ENCODE measurements at regions not wholly inside any gene's neighbourhood (a gene's known extent, or its start where the extent isn't known, plus 50 kb on each side); places are given as distances from the start of the nearest gene placed in this dataset.

- Histone ChIP-seq H3K27me3 (no peaks in the 10 kb centered on the region), H3K9me3 (no peaks in the 10 kb centered on the region), H3K27ac (peak overlapping the region in 2 of 5 donors; percentile 33 to 36), H3K4me3 (no peak overlapping the region), H3K36me3 (no peaks in the 10 kb centered on the region), H3K4me1 (peaks cover 0 to 10% (median 0%) of the 10 kb centered on the region in 4 donors)
- TF ChIP-seq POLR2A (IDR thresholded peaks at IDR 0.05) (no peak), EP300 (IDR thresholded peaks at IDR 0.05) (no peak), POLR2AphosphoS5 (IDR thresholded peaks at IDR 0.05) (no peak), CTCF (IDR thresholded peaks at IDR 0.05) (peak in 5 of 7 experiments; percentile 20 to 65 (median 41))
- DNase-seq: peak in 1 of 2 donors; percentile 87
- intact Hi-C loops (cut with DNase I; ENCODE audit: low total_unique reads): loop anchor here (10.0 kb wide), 1 partner anchor 178 kb away; no protein-coding TSS in a partner anchor
- WGBS, 5 donors: 28 to 42% (median 33%) methylated on average over 8 of the region's 8 CpGs
Measured at GRCh38 chr20:6636209-6637159, 131.0 kb upstream of the BMP2 start.

GRCh38 chr20:6635034-6635736 is 132.3 kb upstream of the BMP2 start:
- Histone ChIP-seq H3K4me3 (no peak overlapping the region), H3K36me3 (no peaks in the 10 kb centered on the region), H3K27me3 (no peaks in the 10 kb centered on the region), H3K9me3 (no peaks in the 10 kb centered on the region), H3K4me1 (peaks cover 0 to 10% (median 0%) of the 10 kb centered on the region in 4 donors), H3K27ac (no peak overlapping the region)
- TF ChIP-seq POLR2AphosphoS5 (IDR thresholded peaks at IDR 0.05): no peak
- no peak for TF ChIP-seq EP300 (IDR thresholded peaks at IDR 0.05)
- TF ChIP-seq POLR2A (IDR thresholded peaks at IDR 0.05): no peak
- TF ChIP-seq CTCF (IDR thresholded peaks at IDR 0.05): no peak
- no peak for DNase-seq
- intact Hi-C loops (cut with DNase I; ENCODE audit: low total_unique reads): loop anchor here (10.0 kb wide), 1 partner anchor 180 kb away; no protein-coding TSS in a partner anchor
- WGBS, 5 donors: 73 to 88% (median 80%) methylated on average over 1 of the region's 1 CpG

- Histone ChIP-seq H3K4me1 (peaks cover 0 to 8% (median 0%) of the 10 kb centered on the region in 4 donors), H3K27ac (no peak overlapping the region), H3K27me3 (peaks cover 0 to 2% (median 0%) of the 10 kb centered on the region in 3 donors), H3K36me3 (no peaks in the 10 kb centered on the region), H3K4me3 (no peak overlapping the region), H3K9me3 (no peaks in the 10 kb centered on the region)
- intact Hi-C loops (cut with DNase I; ENCODE audit: low total_unique reads): loop anchor here (10.0 kb wide), 1 partner anchor 183 kb away; no protein-coding TSS in a partner anchor
- DNase-seq: peak in 1 of 2 donors; percentile 36
- WGBS, 5 donors: 44 to 63% (median 57%) methylated on average over 4 of the region's 4 CpGs
- no peak for TF ChIP-seq POLR2A (IDR thresholded peaks at IDR 0.05)
- TF ChIP-seq EP300 (IDR thresholded peaks at IDR 0.05): no peak
- no peak for TF ChIP-seq POLR2AphosphoS5 (IDR thresholded peaks at IDR 0.05)
- no peak for TF ChIP-seq CTCF (IDR thresholded peaks at IDR 0.05)
Measured at GRCh38 chr20:6632187-6632586, 135.3 kb upstream of the BMP2 start.

GRCh38 chr20:6630514-6630913 is 137.0 kb upstream of the BMP2 start:
- DNase-seq: no peak
- H3K4me1 ChIP-seq: no peaks in the 10 kb centered on the region
- H3K36me3 ChIP-seq: no peaks in the 10 kb centered on the region
- TF ChIP-seq POLR2AphosphoS5 (IDR thresholded peaks at IDR 0.05): no peak
- no peak for TF ChIP-seq POLR2A (IDR thresholded peaks at IDR 0.05)
- TF ChIP-seq EP300 (IDR thresholded peaks at IDR 0.05): no peak
- TF ChIP-seq CTCF (IDR thresholded peaks at IDR 0.05): no peak
- WGBS, 5 donors: 12 to 42% (median 21%) methylated on average over 2 of the region's 2 CpGs
- no peak overlapping the region for H3K4me3 ChIP-seq
- intact Hi-C loops (cut with DNase I; ENCODE audit: low total_unique reads): loop anchor here (10.0 kb wide), 1 partner anchor 184 kb away; no protein-coding TSS in a partner anchor
- no peak overlapping the region for H3K27ac ChIP-seq
- H3K27me3 ChIP-seq: peaks cover 0 to 3% (median 0%) of the 10 kb centered on the region in 3 donors
- peaks cover 0 to 6% (median 0%) of the 10 kb centered on the region in 4 donors for H3K9me3 ChIP-seq
